SK-N-SH (cell line): ENCODE measurements at regions not wholly inside any gene's neighbourhood (a gene's known extent, or its start where the extent isn't known, plus 50 kb on each side); places are given as distances from the start of the nearest gene placed in this dataset.
A peak's percentile ranks its signal among the peaks of the same experiment; 100 is the strongest.
"Not testable (repeated sequence)": the region's sequence is repeated elsewhere in the genome, so short reads cannot be mapped to it uniquely, and the experiment has no call there.

ENCODE experiments used
- CTCF ChIA-PET: fragments of 300-600, 350-600 bp; formaldehyde crosslinking; extraction: SDS; loops from one replicate; lab custom pipeline; 2021; lab: Yijun Ruan, JAX
- POLR2A ChIA-PET: fragments of 350-600 bp; sonication (Branson Sonifier 250); formaldehyde crosslinking; extraction: SDS; loops from one replicate; lab custom pipeline; 2020; ENCODE audit warnings: antibody characterized with exemption, inconsistent platforms; lab: Yijun Ruan, JAX
- DNase-seq: peaks from one replicate; pipeline ENCODE4 v3.0.0; 2012
- H2AFZ ChIP-seq: fragments of 200-600 bp; sonication (generic); 2 replicates; pipeline ENCODE4 v1.8.1; 2016; ENCODE audit warnings: antibody characterized with exemption, mild to moderate bottlenecking, low read depth
- H3F3A ChIP-seq: fragments of 200-600 bp; sonication (generic); replicated peaks from 2 replicates; pipeline ENCODE3; 2016; ENCODE audit warnings: antibody characterized with exemption, mild to moderate bottlenecking; ENCODE audit not compliant: insufficient read depth
- H3K27ac ChIP-seq, 2 experiments: fragments of 200-500 bp in 1 of 2; fragments of 200-600 bp in 1 of 2; sonication (Bioruptor generic) in 1 of 2; sonication (generic), shearing (Covaris generic) in 1 of 2; 2 replicates each; pipeline versions ENCODE4 v1.5.1 to v1.6.1; 2014 to 2016; ENCODE audit warnings: low read depth in 2 of 2, inconsistent platforms in 1 of 2, low read length in 1 of 2, mild to moderate bottlenecking in 1 of 2, mixed read lengths in 1 of 2
- H3K27me3 ChIP-seq: fragments of 200-600 bp; sonication (generic), shearing (Covaris generic); 2 replicates; pipeline ENCODE4 v1.6.1; 2016; ENCODE audit warnings: mixed run types; ENCODE audit not compliant: insufficient read depth
- H3K36me3 ChIP-seq, 2 experiments: fragments of 200-500 bp in 1 of 2; fragments of 200-600 bp in 1 of 2; sonication (Bioruptor generic) in 1 of 2; sonication (generic) in 1 of 2; replicated peaks in 1 of 2; 2 replicates each; pipeline versions ENCODE3 to v1.5.1; 2014 to 2016; ENCODE audit warnings: low read length in 1 of 2, mild to moderate bottlenecking in 1 of 2; ENCODE audit not compliant: insufficient read depth in 2 of 2, control insufficient read depth in 1 of 2
- H3K4me1 ChIP-seq, 2 experiments: fragments of 200-500 bp in 1 of 2; fragments of 200-600 bp in 1 of 2; sonication (Bioruptor generic) in 1 of 2; sonication (generic), shearing (Covaris generic) in 1 of 2; 2 replicates each; pipeline versions ENCODE4 v1.5.1 to v1.6.1; 2014 to 2016; ENCODE audit warnings: low read depth in 1 of 2, low read length in 1 of 2, mixed run types in 1 of 2; ENCODE audit not compliant: insufficient read depth in 2 of 2, control insufficient read depth in 1 of 2
- H3K4me2 ChIP-seq: fragments of 200-600 bp; sonication (generic), shearing (Covaris generic); 2 replicates; pipeline ENCODE4 v1.6.1; 2017; ENCODE audit warnings: mixed run types
- H3K4me3 ChIP-seq, 2 experiments: fragments of 200-500 bp in 1 of 2; fragments of 200-600 bp in 1 of 2; sonication (Bioruptor generic) in 1 of 2; sonication (generic), shearing (Covaris generic) in 1 of 2; 2 replicates each; pipeline versions ENCODE4 v1.5.1 to v1.8.1; 2014 to 2016; ENCODE audit warnings: low read depth in 2 of 2, inconsistent platforms in 1 of 2, low read length in 1 of 2, mild to moderate bottlenecking in 1 of 2, mixed read lengths in 1 of 2, moderate library complexity in 1 of 2
- H3K79me2 ChIP-seq: fragments of 200-600 bp; sonication (generic); 2 replicates; pipeline ENCODE4 v1.8.1; 2017; ENCODE audit warnings: mild to moderate bottlenecking; ENCODE audit not compliant: insufficient read depth
- H3K9ac ChIP-seq: fragments of 200-600 bp; sonication (generic); 2 replicates; pipeline ENCODE4 v1.6.1; 2017; ENCODE audit warnings: mixed run types
- H3K9me2 ChIP-seq: fragments of 200-600 bp; sonication (generic); 2 replicates; pipeline ENCODE4 v1.6.1; 2017; ENCODE audit warnings: mixed run types
- H3K9me3 ChIP-seq: fragments of 200-600 bp; sonication (generic); 2 replicates; pipeline ENCODE4 v1.6.1; 2017; ENCODE audit warnings: mixed run types, mild to moderate bottlenecking, moderate library complexity
- H4K20me1 ChIP-seq: fragments of 200-600 bp; sonication (generic); 2 replicates; pipeline ENCODE4 v1.6.1; 2017; ENCODE audit warnings: mild to moderate bottlenecking, mixed run types; ENCODE audit not compliant: insufficient read depth
- CHD2 ChIP-seq: fragments of 150-350 bp; IDR thresholded peaks from 2 replicates; pipeline ENCODE4 v1.6.1; 2018; ENCODE audit warnings: low read length; ENCODE audit not compliant: partially characterized antibody
- CTCF ChIP-seq: fragments of 200-600 bp; sonication (generic); IDR thresholded peaks from 2 replicates; pipeline ENCODE4 v1.6.1; 2017; ENCODE audit warnings: antibody characterized with exemption, mild to moderate bottlenecking, moderate library complexity
- EP300 ChIP-seq, 2 experiments: IDR thresholded peaks; 2 replicates each; pipeline versions ENCODE4 v1.4.0 to v1.6.1; 2012; ENCODE audit warnings: borderline replicate concordance in 1 of 2, low read depth in 1 of 2, low read length in 1 of 2
- FOSL2 ChIP-seq: IDR thresholded peaks from 2 replicates; pipeline ENCODE4 v1.4.0; 2012; ENCODE audit warnings: low read depth, mild to moderate bottlenecking, moderate library complexity, borderline replicate concordance
- FOXM1 ChIP-seq: IDR thresholded peaks from 2 replicates; pipeline ENCODE4 v1.4.0; 2012; ENCODE audit warnings: low read depth, mild to moderate bottlenecking
- GATA2 ChIP-seq: sonication (generic); formaldehyde crosslinking; IDR thresholded peaks from 2 replicates; pipeline ENCODE4 v1.5.0; 2020; ENCODE audit warnings: mild to moderate bottlenecking, missing genetic modification reagents
- JUND ChIP-seq: IDR thresholded peaks from 2 replicates; pipeline ENCODE4 v1.4.0; 2012
- MEF2A ChIP-seq: IDR thresholded peaks from 2 replicates; pipeline ENCODE4 v1.4.0; 2012; ENCODE audit warnings: low read depth, borderline replicate concordance
- MXI1 ChIP-seq: IDR thresholded peaks from 2 replicates; pipeline ENCODE4 v1.6.1; 2012; ENCODE audit warnings: mild to moderate bottlenecking, low read depth, low read length, improper control_type of control experiment
- NFIC ChIP-seq: IDR thresholded peaks from 2 replicates; pipeline ENCODE4 v1.4.0; 2012; ENCODE audit warnings: borderline replicate concordance
- PBX3 ChIP-seq: IDR thresholded peaks from 2 replicates; pipeline ENCODE4; 2012
- POLR2AphosphoS5 ChIP-seq: IDR thresholded peaks from 2 replicates; pipeline ENCODE4 v1.6.1; 2012; ENCODE audit warnings: low read depth, low read length
- RAD21 ChIP-seq: IDR thresholded peaks from 2 replicates; pipeline ENCODE4 v1.6.1; 2012; ENCODE audit warnings: mild to moderate bottlenecking, low read length
- RCOR1 ChIP-seq: fragments of 150-350 bp; IDR thresholded peaks from 2 replicates; pipeline ENCODE4 v1.6.1; 2017; ENCODE audit warnings: antibody characterized with exemption, low read length
- SIN3A ChIP-seq: IDR thresholded peaks from 2 replicates; pipeline ENCODE4 v1.6.1; 2012; ENCODE audit warnings: low read depth, mild to moderate bottlenecking, low read length, moderate library complexity, borderline replicate concordance
- WGBS: methylation state at CpG from one replicate; pipeline ENCODE4 v1.1.6; 2017; ENCODE audit warnings: low lambda C conversion rate; 5-methylcytosine and 5-hydroxymethylcytosine counted together

- Histone ChIP-seq H3K4me3 (no peak overlapping the region), H3K27ac (peak overlapping the region in 1 of 2 experiments; percentile 43; a peak in 1 of 4 replicates), H3K9ac (no peak overlapping the region), H3K4me1 (peaks cover 3 to 5% of the 10 kb centered on the region in 2 experiments; a peak in 1 of 4 replicates), H3K4me2 (peak overlapping the region; percentile 68; the same call in 1 of the 2 replicates), H4K20me1 (no peaks in the 10 kb centered on the region), H3K27me3 (no peaks in the 10 kb centered on the region), H3K36me3 (no peaks in the 10 kb centered on the region), H3K79me2 (no peaks in the 10 kb centered on the region), H2AFZ (peak overlapping the region; percentile 65; the same call in 1 of the 2 replicates), H3F3A (peaks cover 6% of the 10 kb centered on the region), H3K9me3 (no peaks in the 10 kb centered on the region), H3K9me2 (no peaks in the 10 kb centered on the region)
- CTCF ChIA-PET: no interaction called here
- no peak for DNase-seq
- TF ChIP-seq CTCF: peak; percentile 62
- TF ChIP-seq SIN3A: no peak
- no peak for TF ChIP-seq JUND
- TF ChIP-seq MXI1: no peak
- peak; percentile 85 for TF ChIP-seq NFIC
- 0% methylated on average over 3 of the region's 5 CpGs for WGBS
- POLR2A ChIA-PET: no interaction called here
Measured at GRCh38 chr6:4253604-4254231, 118.3 kb upstream of the ECI2 start.

GRCh38 chr6:4252445-4252844 lies 117.1 kb upstream of the ECI2 start:
- H4K20me1 ChIP-seq, H3K9ac ChIP-seq, H3K79me2 ChIP-seq, H3K36me3 ChIP-seq, H2AFZ ChIP-seq, H3K9me2 ChIP-seq, H3K4me1 ChIP-seq, H3K4me3 ChIP-seq, CTCF ChIA-PET, POLR2A ChIA-PET, H3F3A ChIP-seq, H3K27ac ChIP-seq, H3K27me3 ChIP-seq, H3K9me3 ChIP-seq, DNase-seq, H3K4me2 ChIP-seq: not testable (repeated sequence)
- 51% methylated on average over 4 of the region's 5 CpGs for WGBS

- H3K9me2 ChIP-seq: no peaks in the 10 kb centered on the region
- TF ChIP-seq MEF2A (no peak), GATA2 (CRISPR knock-in tag) (no peak), EP300 (IDR thresholded peaks at IDR 0.05; ENCODE audit: borderline replicate concordance in 1 of 2, low read depth in 1 of 2, low read length in 1 of 2) (no peak), FOXM1 (no peak), POLR2AphosphoS5 (no peak), FOSL2 (no peak), PBX3 (no peak), RCOR1 (no peak), RAD21 (no peak), CHD2 (no peak), CTCF (no peak), NFIC (no peak)
- H3K4me3 ChIP-seq: no peak overlapping the region
- no peak overlapping the region for H3K4me2 ChIP-seq
- no peaks in the 10 kb centered on the region for H3K27me3 ChIP-seq
- no peaks in the 10 kb centered on the region for H3K79me2 ChIP-seq
- 56% methylated on average over 1 of the region's 1 CpG for WGBS
- no peak overlapping the region for H3K27ac ChIP-seq
- peaks cover 3 to 5% of the 10 kb centered on the region in 2 experiments; a peak in 1 of 4 replicates for H3K4me1 ChIP-seq
- H2AFZ ChIP-seq: no peak overlapping the region
- DNase-seq: no peak
- ChIA-PET CTCF (no interaction called here), POLR2A (no interaction called here)
- no peaks in the 10 kb centered on the region for H3K36me3 ChIP-seq
- no peak overlapping the region for H3K9ac ChIP-seq
- H3K9me3 ChIP-seq: no peaks in the 10 kb centered on the region; the same call in 1 of the 2 replicates
- no peaks in the 10 kb centered on the region for H4K20me1 ChIP-seq
- peaks cover 6% of the 10 kb centered on the region for H3F3A ChIP-seq
Measured at GRCh38 chr6:4250645-4251044, 115.3 kb upstream of the ECI2 start.
